ENCODE measurements at regions not wholly inside any gene's neighbourhood (a gene's known extent, or its start where the extent isn't known, plus 50 kb on each side); places are given as distances from the start of the nearest gene placed in this dataset.

DNA sequence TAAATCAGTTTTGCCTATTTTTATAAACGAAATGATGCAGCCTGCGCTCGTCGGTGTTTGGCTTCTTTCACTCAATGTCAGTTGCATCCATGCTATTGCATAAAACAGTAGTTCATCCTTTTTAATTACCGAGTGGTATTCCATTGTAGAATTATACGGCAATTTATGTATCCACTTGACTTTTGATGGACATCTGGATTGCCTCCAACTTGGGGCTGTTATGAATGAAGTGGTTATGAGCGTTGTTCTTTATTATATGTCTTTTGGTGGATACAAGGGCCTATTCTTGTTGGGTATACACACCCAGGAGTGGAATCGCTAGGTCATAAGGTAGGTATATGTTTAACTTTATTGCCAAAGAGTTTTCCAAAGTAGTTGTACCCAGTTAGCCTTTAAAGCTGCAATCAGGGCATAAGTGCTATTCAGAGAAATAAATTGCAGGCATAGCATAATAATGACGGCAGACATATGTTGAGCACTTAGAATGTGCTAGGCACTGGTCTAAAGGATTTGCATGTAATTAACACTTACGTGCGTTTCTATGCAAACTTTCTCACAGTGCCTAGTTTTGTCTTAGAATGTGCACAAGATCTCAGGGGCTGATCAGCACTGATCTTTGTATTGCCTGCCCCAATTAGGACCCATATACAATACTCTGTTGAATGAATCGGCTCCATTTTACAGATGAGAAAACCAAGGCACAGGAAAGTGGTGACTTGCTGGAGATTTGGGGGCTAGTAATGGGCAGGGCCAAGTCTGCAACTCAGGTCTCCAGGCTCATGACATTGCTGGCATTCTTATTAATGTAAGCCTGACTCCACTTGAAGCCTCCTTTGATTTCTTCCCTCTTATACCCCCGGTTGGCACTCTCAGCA is 407.0 kb downstream of the BCOR start (continued):
- TF ChIP-seq, protein P1, sequence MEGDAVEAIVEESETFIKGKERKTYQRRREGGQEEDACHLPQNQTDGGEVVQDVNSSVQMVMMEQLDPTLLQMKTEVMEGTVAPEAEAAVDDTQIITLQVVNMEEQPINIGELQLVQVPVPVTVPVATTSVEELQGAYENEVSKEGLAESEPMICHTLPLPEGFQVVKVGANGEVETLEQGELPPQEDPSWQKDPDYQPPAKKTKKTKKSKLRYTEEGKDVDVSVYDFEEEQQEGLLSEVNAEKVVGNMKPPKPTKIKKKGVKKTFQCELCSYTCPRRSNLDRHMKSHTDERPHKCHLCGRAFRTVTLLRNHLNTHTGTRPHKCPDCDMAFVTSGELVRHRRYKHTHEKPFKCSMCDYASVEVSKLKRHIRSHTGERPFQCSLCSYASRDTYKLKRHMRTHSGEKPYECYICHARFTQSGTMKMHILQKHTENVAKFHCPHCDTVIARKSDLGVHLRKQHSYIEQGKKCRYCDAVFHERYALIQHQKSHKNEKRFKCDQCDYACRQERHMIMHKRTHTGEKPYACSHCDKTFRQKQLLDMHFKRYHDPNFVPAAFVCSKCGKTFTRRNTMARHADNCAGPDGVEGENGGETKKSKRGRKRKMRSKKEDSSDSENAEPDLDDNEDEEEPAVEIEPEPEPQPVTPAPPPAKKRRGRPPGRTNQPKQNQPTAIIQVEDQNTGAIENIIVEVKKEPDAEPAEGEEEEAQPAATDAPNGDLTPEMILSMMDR (IDR thresholded peaks at IDR 0.05 in 2 of 3, conservative IDR thresholded peaks at IDR 0.05 in 1 of 3; ENCODE audit: borderline replicate concordance in 1 of 3, insufficient read depth in 1 of 3, low read depth in 2 of 3, low read length in 2 of 3) = no peak
- TF ChIP-seq, protein P2, sequence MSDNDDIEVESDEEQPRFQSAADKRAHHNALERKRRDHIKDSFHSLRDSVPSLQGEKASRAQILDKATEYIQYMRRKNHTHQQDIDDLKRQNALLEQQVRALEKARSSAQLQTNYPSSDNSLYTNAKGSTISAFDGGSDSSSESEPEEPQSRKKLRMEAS (IDR thresholded peaks at IDR 0.05) = no peak
- TF ChIP-seq ZNF274 (IDR thresholded peaks at IDR 0.05; ENCODE audit: low read depth, low read length) = no peak

DNA sequence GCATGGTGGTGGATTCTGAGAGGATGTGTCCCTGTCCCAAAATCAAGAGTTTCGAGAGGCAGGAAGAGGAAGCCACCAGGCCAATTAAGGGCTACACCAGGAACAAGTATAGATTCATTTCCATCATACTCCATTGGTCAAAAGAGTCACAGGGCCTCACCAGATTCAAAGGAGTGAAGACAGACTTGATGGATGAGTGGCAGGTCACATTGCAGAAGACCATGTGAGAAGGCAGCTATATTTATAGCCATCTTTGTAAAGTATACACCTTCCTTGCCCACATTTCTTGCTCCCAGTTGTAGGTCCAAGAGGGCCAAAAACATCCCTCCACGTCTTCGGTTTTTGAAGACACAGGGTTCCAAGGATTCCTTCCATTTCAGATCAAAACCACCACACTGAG is 406.0 kb downstream of the BCOR start:
- Histone ChIP-seq H3K9me2 (ENCODE audit: insufficient read depth) (no peaks in the 10 kb centered on the region), H3K9me3 (ENCODE audit: control insufficient read depth in 1 of 2, insufficient read depth in 1 of 2, low read depth in 1 of 2, low read length in 2 of 2) (no peaks in the 10 kb centered on the region; a peak in 1 of 4 replicates), H3K4me1 (ENCODE audit: control insufficient read depth in 1 of 2, insufficient read depth in 2 of 2, low read length in 2 of 2) (peaks cover 5 to 10% of the 10 kb centered on the region in 2 experiments; a peak in 2 of 4 replicates), H3K36me3 (ENCODE audit: control insufficient read depth in 1 of 2, insufficient read depth in 2 of 2, low read length in 2 of 2) (no peaks in the 10 kb centered on the region), H3K27me3 (ENCODE audit: insufficient read depth, low read length) (no peaks in the 10 kb centered on the region), H3K79me2 (ENCODE audit: insufficient read depth, low read length) (no peaks in the 10 kb centered on the region), H2AFZ (ENCODE audit: low read depth, low read length, poor library complexity, severe bottlenecking) (no peak overlapping the region), H4K20me1 (ENCODE audit: insufficient read depth) (no peaks in the 10 kb centered on the region), H3K27ac (ENCODE audit: low read depth, low read length) (no peak overlapping the region), H3K9ac (ENCODE audit: low read length) (no peak overlapping the region), H3K4me2 (ENCODE audit: low read length) (no peak overlapping the region), H3K4me3 (replicated peaks in 1 of 2; ENCODE audit: low read depth in 1 of 2, low read length in 2 of 2) (no peak overlapping the region)
- no peak for TF ChIP-seq POLR2A (IDR thresholded peaks at IDR 0.05; ENCODE audit: borderline replicate concordance, extremely low read depth, insufficient read depth, insufficient read length)
- no peak for TF ChIP-seq EZH2phosphoT487 (IDR thresholded peaks at IDR 0.05; ENCODE audit: borderline replicate concordance)
- TF ChIP-seq, protein P3, sequence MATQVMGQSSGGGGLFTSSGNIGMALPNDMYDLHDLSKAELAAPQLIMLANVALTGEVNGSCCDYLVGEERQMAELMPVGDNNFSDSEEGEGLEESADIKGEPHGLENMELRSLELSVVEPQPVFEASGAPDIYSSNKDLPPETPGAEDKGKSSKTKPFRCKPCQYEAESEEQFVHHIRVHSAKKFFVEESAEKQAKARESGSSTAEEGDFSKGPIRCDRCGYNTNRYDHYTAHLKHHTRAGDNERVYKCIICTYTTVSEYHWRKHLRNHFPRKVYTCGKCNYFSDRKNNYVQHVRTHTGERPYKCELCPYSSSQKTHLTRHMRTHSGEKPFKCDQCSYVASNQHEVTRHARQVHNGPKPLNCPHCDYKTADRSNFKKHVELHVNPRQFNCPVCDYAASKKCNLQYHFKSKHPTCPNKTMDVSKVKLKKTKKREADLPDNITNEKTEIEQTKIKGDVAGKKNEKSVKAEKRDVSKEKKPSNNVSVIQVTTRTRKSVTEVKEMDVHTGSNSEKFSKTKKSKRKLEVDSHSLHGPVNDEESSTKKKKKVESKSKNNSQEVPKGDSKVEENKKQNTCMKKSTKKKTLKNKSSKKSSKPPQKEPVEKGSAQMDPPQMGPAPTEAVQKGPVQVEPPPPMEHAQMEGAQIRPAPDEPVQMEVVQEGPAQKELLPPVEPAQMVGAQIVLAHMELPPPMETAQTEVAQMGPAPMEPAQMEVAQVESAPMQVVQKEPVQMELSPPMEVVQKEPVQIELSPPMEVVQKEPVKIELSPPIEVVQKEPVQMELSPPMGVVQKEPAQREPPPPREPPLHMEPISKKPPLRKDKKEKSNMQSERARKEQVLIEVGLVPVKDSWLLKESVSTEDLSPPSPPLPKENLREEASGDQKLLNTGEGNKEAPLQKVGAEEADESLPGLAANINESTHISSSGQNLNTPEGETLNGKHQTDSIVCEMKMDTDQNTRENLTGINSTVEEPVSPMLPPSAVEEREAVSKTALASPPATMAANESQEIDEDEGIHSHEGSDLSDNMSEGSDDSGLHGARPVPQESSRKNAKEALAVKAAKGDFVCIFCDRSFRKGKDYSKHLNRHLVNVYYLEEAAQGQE (IDR thresholded peaks at IDR 0.05; ENCODE audit: low read depth) = no peak
- TF ChIP-seq EGR1 (IDR thresholded peaks at IDR 0.05; ENCODE audit: low read depth) = no peak
- TF ChIP-seq SRF (IDR thresholded peaks at IDR 0.05; ENCODE audit: low read depth) = no peak
- TF ChIP-seq YY1 (IDR thresholded peaks at IDR 0.05; ENCODE audit: extremely low read depth, insufficient replicate concordance, low read depth, low read length) = no peak
- TF ChIP-seq ZFX (IDR thresholded peaks at IDR 0.05) = no peak
- TF ChIP-seq CEBPB (IDR thresholded peaks at IDR 0.05; ENCODE audit: low read depth) = no peak
- no peak for TF ChIP-seq RAD21 (IDR thresholded peaks at IDR 0.05; ENCODE audit: low read depth)
- no peak for TF ChIP-seq ZNF274 (IDR thresholded peaks at IDR 0.05; ENCODE audit: low read depth, low read length)
- TF ChIP-seq ELF1 (IDR thresholded peaks at IDR 0.05; ENCODE audit: borderline replicate concordance, low read depth) = no peak
- TF ChIP-seq, protein P4, sequence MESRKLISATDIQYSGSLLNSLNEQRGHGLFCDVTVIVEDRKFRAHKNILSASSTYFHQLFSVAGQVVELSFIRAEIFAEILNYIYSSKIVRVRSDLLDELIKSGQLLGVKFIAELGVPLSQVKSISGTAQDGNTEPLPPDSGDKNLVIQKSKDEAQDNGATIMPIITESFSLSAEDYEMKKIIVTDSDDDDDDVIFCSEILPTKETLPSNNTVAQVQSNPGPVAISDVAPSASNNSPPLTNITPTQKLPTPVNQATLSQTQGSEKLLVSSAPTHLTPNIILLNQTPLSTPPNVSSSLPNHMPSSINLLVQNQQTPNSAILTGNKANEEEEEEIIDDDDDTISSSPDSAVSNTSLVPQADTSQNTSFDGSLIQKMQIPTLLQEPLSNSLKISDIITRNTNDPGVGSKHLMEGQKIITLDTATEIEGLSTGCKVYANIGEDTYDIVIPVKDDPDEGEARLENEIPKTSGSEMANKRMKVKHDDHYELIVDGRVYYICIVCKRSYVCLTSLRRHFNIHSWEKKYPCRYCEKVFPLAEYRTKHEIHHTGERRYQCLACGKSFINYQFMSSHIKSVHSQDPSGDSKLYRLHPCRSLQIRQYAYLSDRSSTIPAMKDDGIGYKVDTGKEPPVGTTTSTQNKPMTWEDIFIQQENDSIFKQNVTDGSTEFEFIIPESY (IDR thresholded peaks at IDR 0.05; ENCODE audit: extremely low read depth, insufficient replicate concordance, low read length) = no peak
- no peak for TF ChIP-seq POLR2AphosphoS5 (IDR thresholded peaks at IDR 0.05; ENCODE audit: low read depth, low read length)
- TF ChIP-seq JUND (IDR thresholded peaks at IDR 0.05) = no peak
- CTCF ChIA-PET = no interaction called here
- POLR2A ChIA-PET = no interaction called here
- no TSS peak for BruUV-seq (replicated peaks)
- intact Hi-C loops (cut with micrococcal nuclease) = no loop called here
- RAD21 ChIA-PET (ENCODE audit: low non-redundant PET in 1 of 2, low total read pairs in 2 of 2, uncharacterized antibody in 2 of 2, unreplicated experiment in 2 of 2) = no interaction called here
- ATAC-seq = no peak
- DNase-seq (ENCODE audit: low read depth, low spot score) = no peak

All from HCT116 (cell line).